ENCODE measurements at regions not wholly inside any gene's neighbourhood (a gene's known extent, or its start where the extent isn't known, plus 50 kb on each side); places are given as distances from the start of the nearest gene placed in this dataset.

DNA sequence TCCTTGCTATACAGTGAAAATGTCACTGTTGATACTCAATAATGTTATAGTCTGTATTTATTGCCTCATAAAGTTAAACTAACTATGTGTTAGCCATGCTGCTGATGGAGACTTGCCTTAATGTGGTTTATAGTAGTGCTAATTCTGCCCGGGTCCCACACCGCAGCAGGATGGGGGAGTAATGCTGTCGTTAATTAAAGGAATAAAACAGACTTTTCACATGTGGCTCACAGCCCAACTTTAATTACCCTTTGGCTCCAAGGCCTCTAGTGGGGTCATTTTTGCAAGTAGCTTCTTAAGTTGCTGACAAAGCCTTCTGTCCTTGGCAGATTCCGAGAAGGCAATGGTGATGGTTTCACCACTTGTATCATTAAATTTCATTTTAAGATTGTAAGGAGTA is 634.3 kb downstream of the TBC1D32 start:
- Histone ChIP-seq H3K27ac (no peak overlapping the region), H3K4me3 (no peak overlapping the region), H3K4me1 (no peaks in the 10 kb centered on the region), H3K9me3 (peaks cover 0 to 6% (median 0%) of the 10 kb centered on the region in 8 donors), H3K27me3 (replicated peaks in 1 of 7) (no peaks in the 10 kb centered on the region), H3K36me3 (no peaks in the 10 kb centered on the region)
- DNase-seq, result no peak
- intact Hi-C loops (cut with DNase I; ENCODE audit: low total_unique reads), result no loop called here
- 56 to 76% (median 67%) methylated on average over 4 of the region's 4 CpGs for WGBS, 5 donors
- TF ChIP-seq POLR2AphosphoS5 (IDR thresholded peaks at IDR 0.05) (no peak), POLR2A (IDR thresholded peaks at IDR 0.05) (no peak), CTCF (IDR thresholded peaks at IDR 0.05 in 8 of 11, conservative IDR thresholded peaks at IDR 0.05 in 3 of 11) (no peak)

DNA sequence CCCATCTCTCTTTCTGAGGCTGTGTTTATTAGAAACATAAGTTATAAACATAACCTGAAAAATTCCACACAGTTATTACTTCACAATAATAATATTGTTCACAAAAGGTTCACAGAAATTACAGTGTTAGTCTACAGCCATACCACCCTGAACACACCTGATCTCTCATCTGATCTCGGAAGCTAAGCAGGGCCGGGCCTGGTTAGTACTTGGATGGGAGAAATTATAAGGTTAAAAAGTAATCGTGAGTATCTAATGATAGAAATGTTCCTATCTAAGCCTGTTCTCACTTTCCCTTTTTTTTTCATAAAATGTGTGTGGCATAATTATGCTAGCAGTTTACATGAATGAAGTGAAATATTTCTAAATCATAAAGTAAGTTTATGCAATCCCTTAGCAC is 647.8 kb downstream of the TBC1D32 start:
- Histone ChIP-seq H3K9me3 (no peaks in the 10 kb centered on the region), H3K4me1 (no peaks in the 10 kb centered on the region), H3K36me3 (no peaks in the 10 kb centered on the region), H3K27me3 (replicated peaks in 1 of 7) (no peaks in the 10 kb centered on the region), H3K4me3 (no peak overlapping the region), H3K27ac (no peak overlapping the region)
- TF ChIP-seq POLR2AphosphoS5 (IDR thresholded peaks at IDR 0.05) (no peak), CTCF (IDR thresholded peaks at IDR 0.05 in 8 of 11, conservative IDR thresholded peaks at IDR 0.05 in 3 of 11) (no peak), POLR2A (IDR thresholded peaks at IDR 0.05) (no peak)
- 86 to 97% (median 91%) methylated on average over 3 of the region's 3 CpGs for WGBS, 5 donors
- intact Hi-C loops (cut with DNase I; ENCODE audit: low total_unique reads), result no loop called here
- no peak for DNase-seq

DNA sequence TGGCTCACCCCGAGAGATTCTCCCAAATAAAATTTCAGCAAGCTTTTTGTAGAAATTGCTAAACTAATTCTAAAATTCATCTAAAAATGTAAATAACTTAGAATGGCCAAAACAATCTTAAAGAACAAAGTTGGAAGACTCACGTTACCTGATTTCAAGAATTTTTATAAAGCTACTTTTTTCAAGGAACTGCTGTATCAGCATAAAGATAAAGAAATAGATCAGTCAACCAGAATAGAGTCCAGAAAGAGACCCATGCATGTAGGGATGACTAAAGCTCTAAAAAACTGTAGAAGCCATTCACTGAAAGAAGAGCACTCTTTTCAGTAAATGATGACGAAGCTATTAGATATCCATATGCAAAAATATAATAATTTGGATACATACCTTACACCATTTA is 652.1 kb downstream of the TBC1D32 start:
- Histone ChIP-seq H3K27ac (no peak overlapping the region), H3K4me3 (no peak overlapping the region), H3K9me3 (no peaks in the 10 kb centered on the region), H3K4me1 (no peaks in the 10 kb centered on the region), H3K36me3 (no peaks in the 10 kb centered on the region), H3K27me3 (replicated peaks in 1 of 7) (no peaks in the 10 kb centered on the region)
- 66 to 84% (median 75%) methylated on average over 3 of the region's 3 CpGs for WGBS, 5 donors
- DNase-seq, result no peak
- intact Hi-C loops (cut with DNase I; ENCODE audit: low total_unique reads), result no loop called here
- no peak for TF ChIP-seq POLR2AphosphoS5 (IDR thresholded peaks at IDR 0.05)
- no peak for TF ChIP-seq CTCF (IDR thresholded peaks at IDR 0.05 in 8 of 11, conservative IDR thresholded peaks at IDR 0.05 in 3 of 11)
- TF ChIP-seq POLR2A (IDR thresholded peaks at IDR 0.05), result no peak

DNA sequence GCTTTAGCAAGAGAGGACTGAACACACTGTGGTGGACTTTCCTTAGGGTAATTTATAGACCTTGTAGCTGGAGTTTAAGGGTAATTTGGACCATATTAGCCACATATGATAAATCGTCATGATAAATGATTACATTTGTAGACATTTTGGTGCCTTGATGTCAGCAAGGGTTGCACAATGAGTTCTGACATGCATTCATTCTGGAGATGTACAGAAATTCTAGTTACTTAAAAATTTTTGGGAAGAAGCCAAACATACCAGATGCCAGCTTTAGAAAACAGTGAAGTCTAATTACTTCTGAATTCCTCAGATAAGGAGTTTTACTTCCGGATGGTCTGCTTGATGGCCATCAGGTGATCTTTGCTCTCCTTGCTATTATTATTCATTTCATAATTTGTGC is 653.1 kb downstream of the TBC1D32 start:
- no peak overlapping the region for H3K27ac ChIP-seq
- no peak for DNase-seq
- H3K36me3 ChIP-seq, result no peaks in the 10 kb centered on the region
- H3K27me3 ChIP-seq (replicated peaks in 1 of 7), result no peaks in the 10 kb centered on the region
- H3K4me1 ChIP-seq, result no peaks in the 10 kb centered on the region
- no peak for TF ChIP-seq POLR2AphosphoS5 (IDR thresholded peaks at IDR 0.05)
- no peak for TF ChIP-seq POLR2A (IDR thresholded peaks at IDR 0.05)
- TF ChIP-seq CTCF (IDR thresholded peaks at IDR 0.05 in 8 of 11, conservative IDR thresholded peaks at IDR 0.05 in 3 of 11), result no peak
- no peak overlapping the region for H3K4me3 ChIP-seq
- intact Hi-C loops (cut with DNase I; ENCODE audit: low total_unique reads), result no loop called here
- WGBS, 5 donors, result 59 to 72% (median 66%) methylated on average over 2 of the region's 2 CpGs
- no peaks in the 10 kb centered on the region for H3K9me3 ChIP-seq

Data from spleen (tissue), 11 donors.